ENCODE measurements at regions not wholly inside any gene's neighbourhood (a gene's known extent, or its start where the extent isn't known, plus 50 kb on each side); places are given as distances from the start of the nearest gene placed in this dataset.

DNA sequence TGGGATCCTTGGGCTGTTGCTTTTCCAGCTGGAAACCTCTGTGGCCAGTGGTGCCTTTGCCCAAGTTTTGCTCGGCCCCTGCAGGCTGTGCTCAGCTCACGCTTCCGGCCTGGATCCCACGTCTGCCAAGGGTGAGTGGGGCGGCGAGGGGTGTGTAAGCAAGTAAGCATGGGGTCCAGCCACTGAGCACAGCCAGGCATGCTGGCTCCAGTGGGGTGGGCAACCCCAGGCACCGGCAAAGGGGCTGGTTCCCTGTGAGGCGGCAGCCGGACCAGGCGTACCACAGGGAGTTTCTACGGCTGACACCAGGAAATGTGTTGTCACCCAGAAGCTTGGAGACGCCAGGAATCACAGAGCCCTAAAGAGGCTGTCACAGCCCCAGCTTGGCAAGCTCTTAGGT, 393.4 kb upstream of the CCDC196 start:
- Histone ChIP-seq H3K4me1 (ENCODE audit: control insufficient read depth in 2 of 2, insufficient read depth in 2 of 2, low read length in 2 of 2) (no peaks in the 10 kb centered on the region), H3K9me3 (ENCODE audit: control insufficient read depth in 2 of 3, low read length in 3 of 3) (no peaks in the 10 kb centered on the region), H3K27ac (ENCODE audit: low read depth, low read length) (no peak overlapping the region), H3K36me3 (ENCODE audit: control insufficient read depth in 2 of 3, insufficient read depth in 3 of 3, low read length in 3 of 3) (no peaks in the 10 kb centered on the region), H3K4me3 (ENCODE audit: low read length) (no peak overlapping the region), H3K27me3 (ENCODE audit: control insufficient read depth in 2 of 2, insufficient read depth in 2 of 2, low read length in 2 of 2) (no peaks in the 10 kb centered on the region)
- ATAC-seq (no peak), DNase-seq (no peak)
- H3K27ac Mint-ChIP-seq, result no peak overlapping the region
- H3K4me3 Mint-ChIP-seq, result no peak overlapping the region
- peaks cover 0 to 43% (median 0%) of the 10 kb centered on the region in 5 donors for H3K27me3 Mint-ChIP-seq
- ChIA-PET POLR2A (no interaction called here), CTCF (no interaction called here)
- peaks cover 0 to 5% (median 0%) of the 10 kb centered on the region in 5 donors for H3K36me3 Mint-ChIP-seq
- H3K4me1 Mint-ChIP-seq, result no peaks in the 10 kb centered on the region
- intact Hi-C loops (cut with micrococcal nuclease), result no loop called here
- H3K9me3 Mint-ChIP-seq, result no peaks in the 10 kb centered on the region

DNA sequence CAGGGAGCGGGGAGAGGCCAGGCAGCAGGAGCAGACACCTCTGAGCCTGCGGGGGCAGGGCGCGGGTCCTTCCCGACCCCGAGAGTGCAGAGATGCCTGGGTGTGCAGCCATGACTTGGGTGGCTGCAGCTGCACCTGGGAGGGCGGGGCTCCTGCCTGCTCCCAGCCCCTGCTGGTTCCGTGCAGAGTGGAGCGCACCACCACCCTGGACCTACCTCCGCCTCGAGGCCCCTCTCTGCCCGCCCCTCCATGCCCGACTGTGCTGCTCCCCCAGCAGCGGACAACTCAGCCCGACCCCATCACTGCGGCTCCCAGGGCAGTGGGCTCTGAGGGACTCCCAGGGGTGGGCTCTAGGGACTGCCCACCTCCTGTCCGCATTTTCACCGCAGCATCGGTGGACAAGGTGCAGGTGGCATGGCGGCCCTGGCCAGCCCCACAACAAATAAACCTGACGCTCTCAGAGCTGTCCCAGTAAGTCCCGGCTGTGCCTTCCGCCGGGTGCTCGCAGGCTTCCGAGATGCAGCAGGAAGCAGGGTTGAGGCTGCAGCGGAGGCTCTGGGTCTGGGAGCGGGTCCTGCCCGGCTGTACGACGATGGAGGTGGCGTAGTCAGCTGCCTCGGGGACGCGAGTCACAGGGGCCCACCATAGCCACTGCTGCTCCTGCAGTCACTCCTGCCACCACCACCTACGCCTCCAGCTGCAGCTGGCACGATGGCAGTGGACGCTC, 392.0 kb upstream of the CCDC196 start:
- Mint-ChIP-seq H3K36me3 (peaks cover 0 to 5% (median 0%) of the 10 kb centered on the region in 5 donors), H3K27me3 (peaks cover 0 to 40% (median 0%) of the 10 kb centered on the region in 5 donors), H3K27ac (no peak overlapping the region), H3K4me3 (no peak overlapping the region), H3K4me1 (no peaks in the 10 kb centered on the region), H3K9me3 (no peaks in the 10 kb centered on the region)
- Histone ChIP-seq H3K27me3 (ENCODE audit: control insufficient read depth in 2 of 2, insufficient read depth in 2 of 2, low read length in 2 of 2) (no peaks in the 10 kb centered on the region), H3K36me3 (ENCODE audit: control insufficient read depth in 2 of 3, insufficient read depth in 3 of 3, low read length in 3 of 3) (no peaks in the 10 kb centered on the region), H3K4me1 (ENCODE audit: control insufficient read depth in 2 of 2, insufficient read depth in 2 of 2, low read length in 2 of 2) (no peaks in the 10 kb centered on the region), H3K4me3 (ENCODE audit: low read length) (no peak overlapping the region), H3K9me3 (ENCODE audit: control insufficient read depth in 2 of 3, low read length in 3 of 3) (no peaks in the 10 kb centered on the region), H3K27ac (ENCODE audit: low read depth, low read length) (no peak overlapping the region)
- ATAC-seq, result no peak
- ChIA-PET POLR2A (no interaction called here), CTCF (no interaction called here)
- intact Hi-C loops (cut with micrococcal nuclease), result no loop called here
- DNase-seq, result no peak

DNA sequence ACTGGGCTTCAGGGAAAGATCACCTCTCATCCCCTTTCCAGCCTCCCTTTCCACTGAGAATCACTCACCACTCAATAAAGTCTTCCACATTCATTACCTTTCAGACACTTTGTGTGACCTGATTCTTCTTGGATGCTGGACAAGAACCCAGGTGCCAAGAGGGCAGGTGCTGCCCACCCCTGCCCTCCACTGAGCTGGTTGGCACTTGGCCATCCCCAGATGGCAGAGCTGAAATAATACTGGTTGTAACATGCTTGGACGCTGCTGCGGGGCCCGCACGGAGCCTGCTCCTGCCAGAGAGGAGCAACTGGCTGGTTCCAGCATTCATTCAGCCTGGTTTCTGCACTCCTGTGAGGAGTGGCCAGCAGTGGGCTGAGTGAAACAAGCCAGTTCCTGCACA, 386.7 kb upstream of the CCDC196 start:
- H3K4me3 ChIP-seq (ENCODE audit: low read length), result no peak overlapping the region
- H3K9me3 ChIP-seq (ENCODE audit: control insufficient read depth in 2 of 3, low read length in 3 of 3), result no peaks in the 10 kb centered on the region
- POLR2A ChIA-PET, result interaction anchor here (0.6 kb wide), 1 partner anchor 697 kb away, joined by 3 read pairs; no protein-coding TSS in a partner anchor
- Mint-ChIP-seq H3K4me3 (no peak overlapping the region), H3K9me3 (peaks cover 0 to 1% (median 0%) of the 10 kb centered on the region in 11 donors), H3K27ac (no peak overlapping the region), H3K36me3 (no peaks in the 10 kb centered on the region), H3K27me3 (peaks cover 0 to 34% (median 0%) of the 10 kb centered on the region in 5 donors), H3K4me1 (peaks cover 0 to 8% (median 0%) of the 10 kb centered on the region in 7 donors)
- DNase-seq, result no peak
- no peaks in the 10 kb centered on the region for H3K27me3 ChIP-seq (ENCODE audit: control insufficient read depth in 2 of 2, insufficient read depth in 2 of 2, low read length in 2 of 2)
- no peak for ATAC-seq
- H3K4me1 ChIP-seq (ENCODE audit: control insufficient read depth in 2 of 2, insufficient read depth in 2 of 2, low read length in 2 of 2), result no peaks in the 10 kb centered on the region
- H3K36me3 ChIP-seq (ENCODE audit: control insufficient read depth in 2 of 3, insufficient read depth in 3 of 3, low read length in 3 of 3), result no peaks in the 10 kb centered on the region
- intact Hi-C loops (cut with micrococcal nuclease), result no loop called here
- no peak overlapping the region for H3K27ac ChIP-seq (ENCODE audit: low read depth, low read length)
- CTCF ChIA-PET, result no interaction called here

DNA sequence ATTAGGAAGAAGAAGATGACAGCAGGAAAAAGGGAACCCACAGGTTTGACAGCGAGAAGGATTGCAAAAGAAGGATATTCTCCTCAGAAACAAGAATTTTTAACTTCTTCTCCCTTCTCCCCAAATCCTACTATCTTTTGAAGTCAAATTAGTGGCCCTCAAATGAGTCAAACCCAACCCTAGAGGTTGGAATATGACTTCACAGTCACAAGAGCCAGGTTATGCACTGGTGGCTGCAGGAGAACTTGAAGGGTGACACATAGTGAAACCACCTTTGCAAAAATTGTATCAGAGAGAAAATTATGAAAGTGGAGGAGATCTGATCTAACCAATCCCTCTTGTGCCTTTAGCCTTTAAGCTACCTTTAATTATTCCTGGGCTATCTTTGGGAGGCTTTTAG, 386.2 kb upstream of the CCDC196 start:
- Histone ChIP-seq H3K4me1 (ENCODE audit: control insufficient read depth in 2 of 2, insufficient read depth in 2 of 2, low read length in 2 of 2) (no peaks in the 10 kb centered on the region), H3K9me3 (ENCODE audit: control insufficient read depth in 2 of 3, low read length in 3 of 3) (no peaks in the 10 kb centered on the region), H3K36me3 (ENCODE audit: control insufficient read depth in 2 of 3, insufficient read depth in 3 of 3, low read length in 3 of 3) (no peaks in the 10 kb centered on the region), H3K27me3 (ENCODE audit: control insufficient read depth in 2 of 2, insufficient read depth in 2 of 2, low read length in 2 of 2) (no peaks in the 10 kb centered on the region), H3K4me3 (ENCODE audit: low read length) (no peak overlapping the region), H3K27ac (ENCODE audit: low read depth, low read length) (no peak overlapping the region)
- Mint-ChIP-seq H3K4me1 (peaks cover 0 to 8% (median 0%) of the 10 kb centered on the region in 7 donors), H3K4me3 (no peak overlapping the region), H3K27me3 (peaks cover 0 to 34% (median 0%) of the 10 kb centered on the region in 5 donors), H3K9me3 (peaks cover 0 to 1% (median 0%) of the 10 kb centered on the region in 11 donors), H3K36me3 (no peaks in the 10 kb centered on the region), H3K27ac (no peak overlapping the region)
- intact Hi-C loops (cut with micrococcal nuclease), result no loop called here
- ChIA-PET POLR2A (interaction anchor here (0.6 kb wide), 1 partner anchor 697 kb away, joined by 3 read pairs; no protein-coding TSS in a partner anchor), CTCF (no interaction called here)
- DNase-seq (no peak), ATAC-seq (no peak)

DNA sequence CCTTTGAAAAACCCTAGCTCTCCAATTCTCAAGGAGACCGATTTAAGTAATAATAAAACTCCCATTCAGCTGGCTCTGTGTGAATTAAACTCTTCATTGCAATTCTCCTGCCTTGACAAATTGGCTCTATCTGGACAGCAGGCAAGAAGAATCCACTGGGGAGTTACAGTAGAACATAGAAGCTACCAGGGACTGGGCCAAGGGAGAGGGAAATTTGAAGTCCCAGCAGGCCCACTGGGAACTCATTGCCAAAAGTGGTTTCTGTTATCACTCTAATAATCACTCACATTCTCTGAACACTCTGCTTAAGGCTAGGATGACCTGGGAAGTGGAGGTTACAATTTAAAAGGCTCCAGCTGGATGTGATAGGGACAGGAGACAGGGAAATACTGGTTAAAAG, 384.5 kb upstream of the CCDC196 start:
- Histone ChIP-seq H3K4me3 (ENCODE audit: low read length) (no peak overlapping the region), H3K27me3 (ENCODE audit: control insufficient read depth in 2 of 2, insufficient read depth in 2 of 2, low read length in 2 of 2) (no peaks in the 10 kb centered on the region), H3K9me3 (ENCODE audit: control insufficient read depth in 2 of 3, low read length in 3 of 3) (no peaks in the 10 kb centered on the region), H3K4me1 (ENCODE audit: control insufficient read depth in 2 of 2, insufficient read depth in 2 of 2, low read length in 2 of 2) (no peaks in the 10 kb centered on the region), H3K27ac (ENCODE audit: low read depth, low read length) (no peak overlapping the region), H3K36me3 (ENCODE audit: control insufficient read depth in 2 of 3, insufficient read depth in 3 of 3, low read length in 3 of 3) (no peaks in the 10 kb centered on the region)
- Mint-ChIP-seq H3K4me1 (peaks cover 0 to 18% (median 0%) of the 10 kb centered on the region in 7 donors), H3K27ac (no peak overlapping the region), H3K4me3 (no peak overlapping the region), H3K27me3 (peaks cover 0 to 21% (median 0%) of the 10 kb centered on the region in 5 donors), H3K9me3 (peaks cover 0 to 1% (median 0%) of the 10 kb centered on the region in 11 donors), H3K36me3 (no peaks in the 10 kb centered on the region)
- ChIA-PET CTCF (no interaction called here), POLR2A (no interaction called here)
- no peak for ATAC-seq
- DNase-seq, result no peak
- intact Hi-C loops (cut with micrococcal nuclease), result no loop called here

DNA sequence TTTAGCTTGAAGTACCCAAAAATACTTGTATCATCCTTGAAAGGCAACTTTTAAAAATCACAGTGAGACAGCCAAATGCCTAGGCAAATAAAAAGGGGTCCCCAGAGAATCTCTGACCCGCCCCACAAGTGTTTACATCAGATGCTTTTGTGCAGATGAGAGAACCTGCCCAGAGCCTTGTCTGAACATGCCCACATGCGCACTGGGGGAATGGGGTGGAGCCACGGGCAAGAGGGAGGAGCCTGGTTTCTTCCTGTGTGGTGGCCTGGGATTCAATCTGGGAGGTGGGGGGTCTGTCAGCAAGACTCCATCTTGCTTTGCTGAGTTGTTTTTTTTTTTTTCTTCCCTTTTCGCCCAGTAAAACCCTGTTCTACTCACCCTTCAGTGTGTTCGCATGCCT, 381.7 kb upstream of the CCDC196 start:
- H3K4me1 Mint-ChIP-seq, result peaks cover 0 to 18% (median 0%) of the 10 kb centered on the region in 7 donors
- H3K4me3 ChIP-seq (ENCODE audit: low read length), result no peak overlapping the region
- H3K4me3 Mint-ChIP-seq, result no peak overlapping the region
- no peak for DNase-seq
- no peaks in the 10 kb centered on the region for H3K36me3 ChIP-seq (ENCODE audit: control insufficient read depth in 2 of 3, insufficient read depth in 3 of 3, low read length in 3 of 3)
- no peaks in the 10 kb centered on the region for H3K36me3 Mint-ChIP-seq
- no peaks in the 10 kb centered on the region for H3K4me1 ChIP-seq (ENCODE audit: control insufficient read depth in 2 of 2, insufficient read depth in 2 of 2, low read length in 2 of 2)
- no peak for ATAC-seq
- H3K27ac ChIP-seq (ENCODE audit: low read depth, low read length), result no peak overlapping the region
- H3K27me3 ChIP-seq (ENCODE audit: control insufficient read depth in 2 of 2, insufficient read depth in 2 of 2, low read length in 2 of 2), result no peaks in the 10 kb centered on the region
- CTCF ChIA-PET, result no interaction called here
- no peaks in the 10 kb centered on the region for H3K9me3 ChIP-seq (ENCODE audit: control insufficient read depth in 2 of 3, low read length in 3 of 3)
- peaks cover 0 to 4% (median 0%) of the 10 kb centered on the region in 5 donors for H3K27me3 Mint-ChIP-seq
- POLR2A ChIA-PET, result no interaction called here
- H3K9me3 Mint-ChIP-seq, result peaks cover 0 to 1% (median 0%) of the 10 kb centered on the region in 11 donors
- no peak overlapping the region for H3K27ac Mint-ChIP-seq
- intact Hi-C loops (cut with micrococcal nuclease), result no loop called here

DNA sequence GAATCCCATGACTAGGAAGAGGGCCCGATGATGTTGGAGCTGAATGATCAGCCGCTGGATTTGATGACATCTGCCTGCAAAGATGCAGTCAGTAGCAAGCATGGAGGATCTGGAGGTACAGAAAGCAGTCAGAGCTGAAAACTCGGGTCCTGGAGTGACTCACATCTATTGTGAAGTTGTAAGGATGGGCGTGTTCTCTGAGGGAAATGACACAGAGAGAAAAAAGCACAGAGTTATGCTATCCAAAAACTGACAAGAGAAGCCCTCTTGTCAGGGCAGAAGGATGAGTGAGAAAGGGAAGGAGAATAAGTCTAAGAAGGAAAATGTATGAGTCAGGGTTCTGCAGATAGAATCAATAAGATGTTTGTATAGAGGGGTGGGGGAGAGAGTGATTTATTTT, 380.4 kb upstream of the CCDC196 start:
- H3K4me3 ChIP-seq (ENCODE audit: low read length), result no peak overlapping the region
- H3K4me1 ChIP-seq (ENCODE audit: control insufficient read depth in 2 of 2, insufficient read depth in 2 of 2, low read length in 2 of 2), result no peaks in the 10 kb centered on the region
- DNase-seq (no peak), ATAC-seq (no peak)
- Mint-ChIP-seq H3K36me3 (no peaks in the 10 kb centered on the region), H3K4me3 (no peak overlapping the region), H3K27me3 (peaks cover 0 to 4% (median 0%) of the 10 kb centered on the region in 5 donors), H3K4me1 (peaks cover 0 to 14% (median 0%) of the 10 kb centered on the region in 7 donors), H3K27ac (no peak overlapping the region), H3K9me3 (peaks cover 0 to 1% (median 0%) of the 10 kb centered on the region in 11 donors)
- H3K27ac ChIP-seq (ENCODE audit: low read depth, low read length), result no peak overlapping the region
- H3K36me3 ChIP-seq (ENCODE audit: control insufficient read depth in 2 of 3, insufficient read depth in 3 of 3, low read length in 3 of 3), result no peaks in the 10 kb centered on the region
- intact Hi-C loops (cut with micrococcal nuclease), result no loop called here
- POLR2A ChIA-PET, result no interaction called here
- no peaks in the 10 kb centered on the region for H3K9me3 ChIP-seq (ENCODE audit: control insufficient read depth in 2 of 3, low read length in 3 of 3)
- CTCF ChIA-PET, result no interaction called here
- no peaks in the 10 kb centered on the region for H3K27me3 ChIP-seq (ENCODE audit: control insufficient read depth in 2 of 2, insufficient read depth in 2 of 2, low read length in 2 of 2)

Data from naive thymus-derived CD4-positive, alpha-beta T cell (primary cell).